Retinal pigment epithelial cell (primary cell): ENCODE measurements at regions not wholly inside any gene's neighbourhood (a gene's known extent, or its start where the extent isn't known, plus 50 kb on each side); places are given as distances from the start of the nearest gene placed in this dataset.
"Not testable (repeated sequence)": the region's sequence is repeated elsewhere in the genome, so short reads cannot be mapped to it uniquely, and the experiment has no call there.

ENCODE experiments used
- DNase-seq: peaks from one replicate; pipeline ENCODE4 v3.0.0-alpha.2; 2010; ENCODE audit warnings: low read depth
- H3K4me3 ChIP-seq: 2 replicates; pipeline ENCODE4 v1.5.1; 2011; ENCODE audit warnings: mild to moderate bottlenecking, low read length, control low read depth, moderate library complexity
- CTCF ChIP-seq: conservative IDR thresholded peaks from 2 replicates; pipeline ENCODE4 v1.5.1; 2011; ENCODE audit warnings: low read depth, low read length, control low read depth, inconsistent platforms

- no peak for DNase-seq
- no peak overlapping the region for H3K4me3 ChIP-seq
- no peak for TF ChIP-seq CTCF
Measured at GRCh38 chr11:38646382-38646781, 2048.3 kb upstream of the RAG2 start.

GRCh38 chr11:38640854-38641253 lies 2042.8 kb upstream of the RAG2 start:
- no peak for DNase-seq
- TF ChIP-seq CTCF = no peak

GRCh38 chr11:38612701-38613100 lies 2014.7 kb upstream of the RAG2 start:
- H3K4me3 ChIP-seq = no peak overlapping the region
- no peak for DNase-seq
- no peak for TF ChIP-seq CTCF

More at GRCh38 chr11:38640854-38641253, 2042.8 kb upstream of the RAG2 start:
- no peak overlapping the region for H3K4me3 ChIP-seq

GRCh38 chr11:38601371-38601770 lies 2003.3 kb upstream of the RAG2 start:
- DNase-seq, H3K4me3 ChIP-seq: not testable (repeated sequence)

GRCh38 chr11:38598418-38598817 lies 2000.4 kb upstream of the RAG2 start:
- no peak for DNase-seq
- H3K4me3 ChIP-seq = no peak overlapping the region
- no peak for TF ChIP-seq CTCF

- DNase-seq = not testable (repeated sequence)
Measured at GRCh38 chr11:38595359-38596016, 1997.5 kb upstream of the RAG2 start.

GRCh38 chr11:38594895-38595294 lies 1996.9 kb upstream of the RAG2 start:
- TF ChIP-seq CTCF = no peak
- DNase-seq = no peak
- H3K4me3 ChIP-seq = no peak overlapping the region

More at GRCh38 chr11:38595359-38596016, 1997.5 kb upstream of the RAG2 start:
- not testable (repeated sequence) for H3K4me3 ChIP-seq

- no peak overlapping the region for H3K4me3 ChIP-seq
- DNase-seq = peak; percentile 15
- TF ChIP-seq CTCF = no peak
Measured at GRCh38 chr11:38593649-38594048, 1995.6 kb upstream of the RAG2 start.
